ENCODE measurements at regions not wholly inside any gene's neighbourhood (a gene's known extent, or its start where the extent isn't known, plus 50 kb on each side); places are given as distances from the start of the nearest gene placed in this dataset.

DNA sequence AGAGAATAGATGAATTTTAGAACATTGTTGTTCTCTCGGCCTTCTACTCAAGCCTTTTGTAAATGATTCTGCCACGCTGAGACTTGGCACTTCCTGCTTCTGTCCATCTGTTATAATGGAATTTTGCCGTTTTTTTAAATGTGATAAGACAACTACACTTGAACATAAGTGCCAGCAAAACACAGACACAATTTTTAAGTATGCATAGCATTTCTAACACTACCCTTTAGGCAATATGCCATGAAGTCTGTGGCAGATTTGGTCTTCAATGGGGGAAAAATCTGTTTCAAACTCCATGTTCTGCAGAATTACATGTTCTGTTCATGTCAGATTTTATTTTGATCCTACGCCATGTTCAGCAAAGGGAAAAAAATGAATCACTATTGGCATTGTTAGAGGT, 1170.7 kb upstream of the SLC39A10 start:
- Mint-ChIP-seq H3K36me3 (ENCODE audit: insufficient read depth, unreplicated experiment) (no peaks in the 10 kb centered on the region), H3K4me3 (ENCODE audit: unreplicated experiment) (no peak overlapping the region), H3K27me3 (ENCODE audit: insufficient read depth, unreplicated experiment) (no peaks in the 10 kb centered on the region), H3K9me3 (ENCODE audit: unreplicated experiment) (no peaks in the 10 kb centered on the region), H3K4me1 (ENCODE audit: low read depth, unreplicated experiment) (no peaks in the 10 kb centered on the region), H3K27ac (ENCODE audit: unreplicated experiment) (no peak overlapping the region)
- Histone ChIP-seq H3K27me3 (replicated peaks; ENCODE audit: control insufficient read depth, insufficient read depth, low read length) (no peaks in the 10 kb centered on the region), H3K4me3 (ENCODE audit: low read depth, low read length) (no peak overlapping the region), H3K9me3 (no peaks in the 10 kb centered on the region), H3K36me3 (ENCODE audit: control insufficient read depth, insufficient read depth, low read length) (no peaks in the 10 kb centered on the region), H3K4me1 (no peaks in the 10 kb centered on the region)
- BruUV-seq (replicated peaks): no TSS peak
- TF ChIP-seq, protein P1, sequence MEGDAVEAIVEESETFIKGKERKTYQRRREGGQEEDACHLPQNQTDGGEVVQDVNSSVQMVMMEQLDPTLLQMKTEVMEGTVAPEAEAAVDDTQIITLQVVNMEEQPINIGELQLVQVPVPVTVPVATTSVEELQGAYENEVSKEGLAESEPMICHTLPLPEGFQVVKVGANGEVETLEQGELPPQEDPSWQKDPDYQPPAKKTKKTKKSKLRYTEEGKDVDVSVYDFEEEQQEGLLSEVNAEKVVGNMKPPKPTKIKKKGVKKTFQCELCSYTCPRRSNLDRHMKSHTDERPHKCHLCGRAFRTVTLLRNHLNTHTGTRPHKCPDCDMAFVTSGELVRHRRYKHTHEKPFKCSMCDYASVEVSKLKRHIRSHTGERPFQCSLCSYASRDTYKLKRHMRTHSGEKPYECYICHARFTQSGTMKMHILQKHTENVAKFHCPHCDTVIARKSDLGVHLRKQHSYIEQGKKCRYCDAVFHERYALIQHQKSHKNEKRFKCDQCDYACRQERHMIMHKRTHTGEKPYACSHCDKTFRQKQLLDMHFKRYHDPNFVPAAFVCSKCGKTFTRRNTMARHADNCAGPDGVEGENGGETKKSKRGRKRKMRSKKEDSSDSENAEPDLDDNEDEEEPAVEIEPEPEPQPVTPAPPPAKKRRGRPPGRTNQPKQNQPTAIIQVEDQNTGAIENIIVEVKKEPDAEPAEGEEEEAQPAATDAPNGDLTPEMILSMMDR (IDR thresholded peaks at IDR 0.05; ENCODE audit: insufficient read depth in 1 of 2, low read depth in 1 of 2, low read length in 1 of 2, severe bottlenecking in 1 of 2, unreplicated experiment in 1 of 2): no peak
- CTCF ChIA-PET: no interaction called here
- DNase-seq: no peak
- POLR2A ChIA-PET: no interaction called here
- intact Hi-C loops (cut with micrococcal nuclease; ENCODE audit: unreplicated experiment): no loop called here

DNA sequence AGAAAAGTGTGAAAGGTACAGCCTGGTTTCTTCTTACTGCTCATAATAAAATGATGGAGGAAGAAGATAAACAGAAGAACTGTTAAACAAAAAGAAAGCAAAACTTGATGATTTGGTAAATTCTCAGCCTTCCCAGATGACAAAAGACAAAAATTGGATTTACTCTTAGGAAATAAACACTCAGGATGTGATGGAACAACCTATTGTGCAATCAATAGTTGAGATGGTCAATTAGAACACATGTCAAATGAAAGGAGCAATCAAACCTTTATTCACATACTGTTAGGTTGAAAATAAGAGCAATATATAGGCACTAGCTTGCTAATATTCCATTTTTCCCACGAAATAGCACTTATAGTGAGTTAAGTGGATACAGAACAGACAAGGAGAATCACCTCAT, 1174.0 kb upstream of the SLC39A10 start:
- ChIA-PET CTCF (no interaction called here), POLR2A (no interaction called here)
- TF ChIP-seq, protein P1 (IDR thresholded peaks at IDR 0.05; ENCODE audit: insufficient read depth in 1 of 2, low read depth in 1 of 2, low read length in 1 of 2, severe bottlenecking in 1 of 2, unreplicated experiment in 1 of 2): no peak
- Histone ChIP-seq H3K4me1 (no peaks in the 10 kb centered on the region), H3K27me3 (replicated peaks; ENCODE audit: control insufficient read depth, insufficient read depth, low read length) (no peaks in the 10 kb centered on the region), H3K4me3 (ENCODE audit: low read depth, low read length) (no peak overlapping the region), H3K36me3 (ENCODE audit: control insufficient read depth, insufficient read depth, low read length) (no peaks in the 10 kb centered on the region), H3K9me3 (no peaks in the 10 kb centered on the region)
- no peaks in the 10 kb centered on the region for H3K27me3 Mint-ChIP-seq (ENCODE audit: insufficient read depth, unreplicated experiment)
- H3K4me1 Mint-ChIP-seq (ENCODE audit: low read depth, unreplicated experiment): no peaks in the 10 kb centered on the region
- H3K36me3 Mint-ChIP-seq (ENCODE audit: insufficient read depth, unreplicated experiment): no peaks in the 10 kb centered on the region
- no peak overlapping the region for H3K4me3 Mint-ChIP-seq (ENCODE audit: unreplicated experiment)
- DNase-seq: no peak
- intact Hi-C loops (cut with micrococcal nuclease; ENCODE audit: unreplicated experiment): no loop called here
- no peak overlapping the region for H3K27ac Mint-ChIP-seq (ENCODE audit: unreplicated experiment)
- H3K9me3 Mint-ChIP-seq (ENCODE audit: unreplicated experiment): no peaks in the 10 kb centered on the region
- BruUV-seq (replicated peaks): no TSS peak

DNA sequence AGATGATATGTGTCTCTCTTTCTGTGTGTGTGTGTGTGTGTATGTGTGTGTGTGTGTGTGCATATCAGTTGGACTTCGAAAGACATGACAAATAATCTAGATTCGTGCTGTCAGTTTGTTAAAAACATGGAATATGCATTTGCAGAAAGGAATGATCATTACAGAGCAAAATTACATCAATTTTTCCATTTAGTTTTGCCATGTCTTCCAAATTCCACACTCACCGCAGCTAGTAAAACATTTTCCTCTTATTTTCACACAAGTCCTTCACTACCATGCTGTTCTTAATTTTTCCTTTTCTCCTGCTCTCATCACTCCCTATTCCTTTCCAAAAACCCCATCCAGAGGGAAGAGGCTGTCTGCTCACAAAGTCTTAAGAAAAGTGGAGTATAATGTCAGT, 1191.4 kb upstream of the SLC39A10 start:
- no peaks in the 10 kb centered on the region for H3K36me3 Mint-ChIP-seq (ENCODE audit: insufficient read depth, unreplicated experiment)
- H3K4me3 ChIP-seq (ENCODE audit: low read depth, low read length): no peak overlapping the region
- CTCF ChIA-PET: no interaction called here
- no peak overlapping the region for H3K4me3 Mint-ChIP-seq (ENCODE audit: unreplicated experiment)
- H3K27me3 ChIP-seq (replicated peaks; ENCODE audit: control insufficient read depth, insufficient read depth, low read length): no peaks in the 10 kb centered on the region
- POLR2A ChIA-PET: no interaction called here
- H3K27me3 Mint-ChIP-seq (ENCODE audit: insufficient read depth, unreplicated experiment): no peaks in the 10 kb centered on the region
- H3K4me1 Mint-ChIP-seq (ENCODE audit: low read depth, unreplicated experiment): no peaks in the 10 kb centered on the region
- no peak overlapping the region for H3K27ac Mint-ChIP-seq (ENCODE audit: unreplicated experiment)
- no peaks in the 10 kb centered on the region for H3K9me3 ChIP-seq
- no peaks in the 10 kb centered on the region for H3K4me1 ChIP-seq
- no peaks in the 10 kb centered on the region for H3K9me3 Mint-ChIP-seq (ENCODE audit: unreplicated experiment)
- H3K36me3 ChIP-seq (ENCODE audit: control insufficient read depth, insufficient read depth, low read length): no peaks in the 10 kb centered on the region
- BruUV-seq (replicated peaks): no TSS peak
- TF ChIP-seq, protein P1 (IDR thresholded peaks at IDR 0.05; ENCODE audit: insufficient read depth in 1 of 2, low read depth in 1 of 2, low read length in 1 of 2, severe bottlenecking in 1 of 2, unreplicated experiment in 1 of 2): no peak
- intact Hi-C loops (cut with micrococcal nuclease; ENCODE audit: unreplicated experiment): no loop called here
- DNase-seq: no peak
